H7 (cell line): ENCODE measurements at regions not wholly inside any gene's neighbourhood (a gene's known extent, or its start where the extent isn't known, plus 50 kb on each side); places are given as distances from the start of the nearest gene placed in this dataset.
"Not testable (repeated sequence)": the region's sequence is repeated elsewhere in the genome, so short reads cannot be mapped to it uniquely, and the experiment has no call there.

Experiments
- DNase-seq: peaks from one replicate; pipeline ENCODE4 v3.0.0; 2012
- H3K27me3 ChIP-seq: 2 replicates; pipeline ENCODE4 v1.6.0; 2011; ENCODE audit warnings: mild to moderate bottlenecking, low read length; ENCODE audit not compliant: control insufficient read depth, insufficient read depth
- H3K36me3 ChIP-seq: replicated peaks from 2 replicates; pipeline ENCODE4 v1.5.1; 2011; ENCODE audit warnings: low read length; ENCODE audit not compliant: control insufficient read depth, insufficient read depth
- H3K4me3 ChIP-seq: 2 replicates; pipeline ENCODE4 v1.5.1; 2011; ENCODE audit warnings: low read depth, mild to moderate bottlenecking, control low read depth, low read length, moderate library complexity; ENCODE audit not compliant: insufficient read depth

DNA sequence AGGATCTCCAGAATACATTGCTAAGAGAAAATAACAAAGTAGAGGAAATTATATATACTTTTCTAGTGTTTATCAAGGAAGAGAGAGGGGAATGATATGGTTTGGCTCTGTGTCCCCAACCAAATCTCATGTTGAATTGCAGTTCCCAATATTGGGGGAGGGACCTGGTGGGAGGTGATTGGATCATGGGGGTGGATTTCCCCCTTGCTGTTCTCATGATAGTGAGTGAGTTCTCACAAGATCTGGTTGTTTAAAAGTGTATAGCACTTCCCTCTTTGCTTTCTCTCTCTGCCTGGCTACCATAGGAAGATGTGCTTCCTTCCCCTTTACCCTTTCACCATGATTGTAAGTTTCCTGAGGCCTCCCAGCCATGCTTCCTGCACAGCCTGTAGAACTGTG is 337.9 kb downstream of the SEMA3D start:
- not testable (repeated sequence) for H3K36me3 ChIP-seq, H3K4me3 ChIP-seq, H3K27me3 ChIP-seq, DNase-seq

- DNase-seq, result no peak
- Histone ChIP-seq H3K27me3 (no peaks in the 10 kb centered on the region), H3K36me3 (no peaks in the 10 kb centered on the region), H3K4me3 (no peak overlapping the region)
Measured at GRCh38 chr7:84848219-84848973, 338.5 kb downstream of the SEMA3D start.

- no peaks in the 10 kb centered on the region for H3K27me3 ChIP-seq
- H3K36me3 ChIP-seq, result no peaks in the 10 kb centered on the region
- no peak for DNase-seq
- H3K4me3 ChIP-seq, result no peak overlapping the region
Measured at GRCh38 chr7:84847790-84848189, 339.1 kb downstream of the SEMA3D start.

DNA sequence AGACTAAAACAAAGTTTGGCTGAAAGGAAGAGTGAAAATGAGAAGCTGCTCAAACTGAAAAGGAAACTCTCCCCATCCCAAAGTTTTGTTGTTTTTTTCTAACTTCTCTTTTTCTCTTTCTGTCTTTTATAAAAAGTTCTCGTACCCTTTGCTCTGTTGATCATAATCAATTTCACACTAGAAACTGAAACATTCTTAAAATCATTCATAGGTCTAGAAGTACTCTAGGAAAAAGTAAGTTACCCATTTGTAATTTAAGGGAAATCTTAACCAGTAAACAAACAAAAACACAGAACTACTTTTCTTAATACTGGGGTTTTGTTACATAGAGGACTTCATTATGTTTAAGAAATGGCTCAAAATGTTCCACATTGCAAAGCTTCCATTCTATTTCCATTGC is 339.8 kb downstream of the SEMA3D start:
- Histone ChIP-seq H3K27me3 (no peaks in the 10 kb centered on the region), H3K36me3 (no peaks in the 10 kb centered on the region), H3K4me3 (no peak overlapping the region)
- DNase-seq, result no peak

DNA sequence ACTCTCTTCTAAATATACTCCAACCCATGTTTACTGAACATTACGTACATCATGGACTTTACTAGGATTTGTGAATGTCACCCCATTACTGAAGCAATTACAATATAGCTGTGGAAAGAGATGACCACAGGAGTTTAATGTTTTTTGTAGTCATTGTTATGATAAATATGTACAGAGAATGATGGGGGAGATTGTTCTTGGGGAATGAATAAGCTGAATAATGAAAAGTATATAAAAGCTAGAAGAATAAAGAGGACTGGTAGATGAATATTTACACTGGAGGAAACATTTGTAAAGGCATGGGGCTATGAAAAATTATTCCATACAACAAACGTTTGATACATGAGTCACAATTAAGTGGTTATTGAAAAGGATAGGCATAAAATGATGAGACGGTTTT is 340.9 kb downstream of the SEMA3D start:
- Histone ChIP-seq H3K36me3 (no peaks in the 10 kb centered on the region), H3K4me3 (no peak overlapping the region), H3K27me3 (no peaks in the 10 kb centered on the region)
- DNase-seq, result no peak

DNA sequence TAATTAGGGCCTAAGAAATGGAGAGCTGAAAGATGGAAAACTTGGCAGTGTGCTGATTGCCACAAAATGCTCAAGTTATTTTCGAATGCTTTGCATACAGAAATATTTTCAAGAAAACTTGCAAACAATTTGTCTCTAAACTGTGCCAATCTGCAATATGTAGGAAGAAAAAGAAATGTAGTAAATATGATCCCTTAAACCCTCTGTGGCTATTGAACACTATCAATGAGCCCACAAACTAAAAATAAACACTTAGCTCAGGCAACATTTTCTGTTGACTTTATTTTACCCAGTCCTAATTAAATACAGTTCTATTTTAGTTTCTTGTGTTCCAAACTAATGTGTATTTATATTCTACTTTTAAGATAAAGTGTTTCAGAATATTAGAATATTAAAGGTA is 342.1 kb downstream of the SEMA3D start:
- DNase-seq, result no peak
- Histone ChIP-seq H3K4me3 (no peak overlapping the region), H3K27me3 (no peaks in the 10 kb centered on the region), H3K36me3 (no peaks in the 10 kb centered on the region)

GRCh38 chr7:84841809-84842208 is 345.0 kb downstream of the SEMA3D start:
- Histone ChIP-seq H3K27me3 (no peaks in the 10 kb centered on the region), H3K4me3 (no peak overlapping the region), H3K36me3 (no peaks in the 10 kb centered on the region)
- no peak for DNase-seq

GRCh38 chr7:84838857-84839256 is 348.0 kb downstream of the SEMA3D start:
- DNase-seq, result no peak
- Histone ChIP-seq H3K27me3 (no peaks in the 10 kb centered on the region), H3K4me3 (no peak overlapping the region), H3K36me3 (no peaks in the 10 kb centered on the region)

GRCh38 chr7:84837405-84837804 is 349.5 kb downstream of the SEMA3D start:
- Histone ChIP-seq H3K27me3 (no peaks in the 10 kb centered on the region), H3K4me3 (no peak overlapping the region), H3K36me3 (no peaks in the 10 kb centered on the region)
- no peak for DNase-seq

- Histone ChIP-seq H3K4me3 (no peak overlapping the region), H3K27me3 (no peaks in the 10 kb centered on the region)
- no peak for DNase-seq
Measured at GRCh38 chr7:84829719-84830118, 357.1 kb downstream of the SEMA3D start.

DNA sequence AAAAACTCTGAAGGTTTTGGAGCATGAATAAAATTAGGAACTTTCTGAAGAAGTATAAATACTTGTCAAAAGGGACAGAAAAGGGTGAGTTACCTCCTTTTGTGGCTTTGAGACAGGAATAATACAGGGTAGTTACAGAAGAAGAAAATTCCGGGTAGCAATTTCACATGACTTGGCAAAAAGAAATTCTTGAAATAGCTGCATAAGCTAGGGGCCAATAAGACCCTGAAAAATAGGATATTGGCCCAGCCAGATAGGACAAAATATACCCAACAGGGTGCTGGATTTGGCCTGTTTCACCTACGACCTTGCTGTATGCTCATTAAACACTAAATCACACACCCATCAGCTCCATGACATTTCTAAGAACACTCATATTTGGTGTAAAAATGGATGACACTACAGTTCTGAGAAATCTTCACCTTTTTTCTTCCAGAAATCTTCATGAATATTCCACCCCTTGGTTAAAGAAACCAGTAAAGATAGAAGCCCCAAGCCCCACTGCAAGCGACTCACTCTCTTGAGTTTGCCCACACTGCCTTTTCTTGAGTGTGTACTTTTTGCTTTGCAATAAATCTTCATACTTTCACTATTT is 362.7 kb downstream of the SEMA3D start:
- Histone ChIP-seq H3K36me3 (no peaks in the 10 kb centered on the region), H3K27me3 (no peaks in the 10 kb centered on the region)
- no peak for DNase-seq

More at GRCh38 chr7:84829719-84830118, 357.1 kb downstream of the SEMA3D start:
- no peaks in the 10 kb centered on the region for H3K36me3 ChIP-seq

GRCh38 chr7:84823530-84823929 is 363.3 kb downstream of the SEMA3D start:
- DNase-seq, result no peak
- Histone ChIP-seq H3K27me3 (no peaks in the 10 kb centered on the region), H3K36me3 (no peaks in the 10 kb centered on the region), H3K4me3 (no peak overlapping the region)

More for the DNA sequence above, 362.7 kb downstream of the SEMA3D start:
- H3K4me3 ChIP-seq, result no peak overlapping the region

GRCh38 chr7:84822941-84823510 is 363.8 kb downstream of the SEMA3D start:
- H3K36me3 ChIP-seq, result no peaks in the 10 kb centered on the region
- H3K27me3 ChIP-seq, result no peaks in the 10 kb centered on the region
- no peak overlapping the region for H3K4me3 ChIP-seq
- DNase-seq, result no peak

- Histone ChIP-seq H3K36me3 (no peaks in the 10 kb centered on the region), H3K27me3 (no peaks in the 10 kb centered on the region), H3K4me3 (no peak overlapping the region)
- DNase-seq, result no peak
Measured at GRCh38 chr7:84821671-84822534, 365.0 kb downstream of the SEMA3D start.
